ENCODE measurements at regions not wholly inside any gene's neighbourhood (a gene's known extent, or its start where the extent isn't known, plus 50 kb on each side); places are given as distances from the start of the nearest gene placed in this dataset.

- TF ChIP-seq, protein P1, sequence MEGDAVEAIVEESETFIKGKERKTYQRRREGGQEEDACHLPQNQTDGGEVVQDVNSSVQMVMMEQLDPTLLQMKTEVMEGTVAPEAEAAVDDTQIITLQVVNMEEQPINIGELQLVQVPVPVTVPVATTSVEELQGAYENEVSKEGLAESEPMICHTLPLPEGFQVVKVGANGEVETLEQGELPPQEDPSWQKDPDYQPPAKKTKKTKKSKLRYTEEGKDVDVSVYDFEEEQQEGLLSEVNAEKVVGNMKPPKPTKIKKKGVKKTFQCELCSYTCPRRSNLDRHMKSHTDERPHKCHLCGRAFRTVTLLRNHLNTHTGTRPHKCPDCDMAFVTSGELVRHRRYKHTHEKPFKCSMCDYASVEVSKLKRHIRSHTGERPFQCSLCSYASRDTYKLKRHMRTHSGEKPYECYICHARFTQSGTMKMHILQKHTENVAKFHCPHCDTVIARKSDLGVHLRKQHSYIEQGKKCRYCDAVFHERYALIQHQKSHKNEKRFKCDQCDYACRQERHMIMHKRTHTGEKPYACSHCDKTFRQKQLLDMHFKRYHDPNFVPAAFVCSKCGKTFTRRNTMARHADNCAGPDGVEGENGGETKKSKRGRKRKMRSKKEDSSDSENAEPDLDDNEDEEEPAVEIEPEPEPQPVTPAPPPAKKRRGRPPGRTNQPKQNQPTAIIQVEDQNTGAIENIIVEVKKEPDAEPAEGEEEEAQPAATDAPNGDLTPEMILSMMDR (IDR thresholded peaks at IDR 0.05; ENCODE audit: insufficient read depth, low read length): no peak
- no peak for TF ChIP-seq POLR2AphosphoS5 (IDR thresholded peaks at IDR 0.05; ENCODE audit: low read depth)
- TF ChIP-seq, protein P2, sequence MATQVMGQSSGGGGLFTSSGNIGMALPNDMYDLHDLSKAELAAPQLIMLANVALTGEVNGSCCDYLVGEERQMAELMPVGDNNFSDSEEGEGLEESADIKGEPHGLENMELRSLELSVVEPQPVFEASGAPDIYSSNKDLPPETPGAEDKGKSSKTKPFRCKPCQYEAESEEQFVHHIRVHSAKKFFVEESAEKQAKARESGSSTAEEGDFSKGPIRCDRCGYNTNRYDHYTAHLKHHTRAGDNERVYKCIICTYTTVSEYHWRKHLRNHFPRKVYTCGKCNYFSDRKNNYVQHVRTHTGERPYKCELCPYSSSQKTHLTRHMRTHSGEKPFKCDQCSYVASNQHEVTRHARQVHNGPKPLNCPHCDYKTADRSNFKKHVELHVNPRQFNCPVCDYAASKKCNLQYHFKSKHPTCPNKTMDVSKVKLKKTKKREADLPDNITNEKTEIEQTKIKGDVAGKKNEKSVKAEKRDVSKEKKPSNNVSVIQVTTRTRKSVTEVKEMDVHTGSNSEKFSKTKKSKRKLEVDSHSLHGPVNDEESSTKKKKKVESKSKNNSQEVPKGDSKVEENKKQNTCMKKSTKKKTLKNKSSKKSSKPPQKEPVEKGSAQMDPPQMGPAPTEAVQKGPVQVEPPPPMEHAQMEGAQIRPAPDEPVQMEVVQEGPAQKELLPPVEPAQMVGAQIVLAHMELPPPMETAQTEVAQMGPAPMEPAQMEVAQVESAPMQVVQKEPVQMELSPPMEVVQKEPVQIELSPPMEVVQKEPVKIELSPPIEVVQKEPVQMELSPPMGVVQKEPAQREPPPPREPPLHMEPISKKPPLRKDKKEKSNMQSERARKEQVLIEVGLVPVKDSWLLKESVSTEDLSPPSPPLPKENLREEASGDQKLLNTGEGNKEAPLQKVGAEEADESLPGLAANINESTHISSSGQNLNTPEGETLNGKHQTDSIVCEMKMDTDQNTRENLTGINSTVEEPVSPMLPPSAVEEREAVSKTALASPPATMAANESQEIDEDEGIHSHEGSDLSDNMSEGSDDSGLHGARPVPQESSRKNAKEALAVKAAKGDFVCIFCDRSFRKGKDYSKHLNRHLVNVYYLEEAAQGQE (IDR thresholded peaks at IDR 0.05; ENCODE audit: insufficient replicate concordance, low read depth): no peak
- TF ChIP-seq GABPA (IDR thresholded peaks at IDR 0.05; ENCODE audit: low read depth): no peak
- no peak for TF ChIP-seq SPI1 (IDR thresholded peaks at IDR 0.05; ENCODE audit: borderline replicate concordance, low read depth)
These were observed 136.0 kb upstream of the MIR17HG start for GRCh38 chr13:91211510-91211909.
